Muscle of leg (tissue), 3 donors: ENCODE measurements at regions not wholly inside any gene's neighbourhood (a gene's known extent, or its start where the extent isn't known, plus 50 kb on each side); places are given as distances from the start of the nearest gene placed in this dataset.

Experiments
- DNase-seq: peaks from one replicate; pipeline ENCODE4 v3.0.0; 2013
- H3K27ac ChIP-seq: one replicate; pipeline ENCODE4 v1.5.1; 2013; ENCODE audit warnings: mild to moderate bottlenecking, low read length, control low read depth
- H3K27me3 ChIP-seq: one replicate; pipeline ENCODE4 v1.6.1; 2013; ENCODE audit warnings: low read length; ENCODE audit not compliant: control insufficient read depth, insufficient read depth
- H3K36me3 ChIP-seq: one replicate; pipeline ENCODE4 v1.6.1; 2013; ENCODE audit warnings: low read length; ENCODE audit not compliant: control insufficient read depth, insufficient read depth
- H3K4me1 ChIP-seq: one replicate; pipeline ENCODE4 v1.6.1; 2013; ENCODE audit warnings: low read length; ENCODE audit not compliant: control insufficient read depth, insufficient read depth
- H3K4me3 ChIP-seq: one replicate; pipeline ENCODE4 v1.5.1; 2013; ENCODE audit warnings: low read length, control low read depth
- H3K9me3 ChIP-seq: replicated peaks from 2 replicates; pipeline ENCODE4 v1.6.1; 2013; ENCODE audit warnings: low read depth, low read length; ENCODE audit not compliant: control insufficient read depth
- WGBS: methylation state at CpG from one replicate; pipeline ENCODE4 v1.1.5; 2013; ENCODE audit warnings: missing lambda C conversion rate; ENCODE audit not compliant: insufficient coverage; 5-methylcytosine and 5-hydroxymethylcytosine counted together

- no peak overlapping the region for H3K27ac ChIP-seq
- H3K36me3 ChIP-seq: no peaks in the 10 kb centered on the region
- H3K4me1 ChIP-seq: no peaks in the 10 kb centered on the region
- 30% methylated on average over 1 of the region's 4 CpGs for whole genome bisulfite sequencing
- no peaks in the 10 kb centered on the region for H3K9me3 ChIP-seq
- no peak overlapping the region for H3K4me3 ChIP-seq
- DNase-seq: peak; percentile 26
- H3K27me3 ChIP-seq: no peaks in the 10 kb centered on the region
Observed at GRCh38 chr4:60314416-60314815, 885.7 kb upstream of the ADGRL3 start.

DNA sequence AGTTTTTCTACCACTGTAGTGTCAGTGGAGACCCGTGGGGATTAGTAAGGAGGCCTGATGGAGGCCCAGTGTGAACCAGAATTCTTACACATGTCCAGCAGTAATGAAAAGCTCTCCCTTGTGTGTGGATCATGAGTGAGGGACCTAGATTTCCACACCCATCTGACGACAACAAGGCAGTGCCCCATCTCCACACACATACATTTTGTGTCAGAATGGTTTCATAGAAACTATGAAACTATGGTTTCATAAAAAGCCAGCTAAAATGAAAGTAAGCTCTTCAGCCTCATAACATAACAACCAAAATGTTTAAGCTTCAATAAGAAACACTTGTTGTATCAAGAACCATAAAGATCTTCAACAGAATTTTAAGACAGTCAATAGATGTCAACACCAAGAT is 884.5 kb upstream of the ADGRL3 start:
- no peaks in the 10 kb centered on the region for H3K4me1 ChIP-seq
- WGBS: no CpG with 5 or more reads among the region's 2 CpGs
- H3K27ac ChIP-seq: no peak overlapping the region
- no peaks in the 10 kb centered on the region for H3K27me3 ChIP-seq
- DNase-seq: no peak
- H3K9me3 ChIP-seq: no peaks in the 10 kb centered on the region
- H3K4me3 ChIP-seq: no peak overlapping the region
- H3K36me3 ChIP-seq: no peaks in the 10 kb centered on the region

GRCh38 chr4:60326735-60327134 is 873.4 kb upstream of the ADGRL3 start:
- DNase-seq: no peak
- no CpG with 5 or more reads among the region's 3 CpGs for WGBS
- H3K9me3 ChIP-seq: no peaks in the 10 kb centered on the region
- no peak overlapping the region for H3K27ac ChIP-seq
- no peaks in the 10 kb centered on the region for H3K4me1 ChIP-seq
- H3K27me3 ChIP-seq: no peaks in the 10 kb centered on the region
- H3K4me3 ChIP-seq: no peak overlapping the region
- H3K36me3 ChIP-seq: no peaks in the 10 kb centered on the region

DNA sequence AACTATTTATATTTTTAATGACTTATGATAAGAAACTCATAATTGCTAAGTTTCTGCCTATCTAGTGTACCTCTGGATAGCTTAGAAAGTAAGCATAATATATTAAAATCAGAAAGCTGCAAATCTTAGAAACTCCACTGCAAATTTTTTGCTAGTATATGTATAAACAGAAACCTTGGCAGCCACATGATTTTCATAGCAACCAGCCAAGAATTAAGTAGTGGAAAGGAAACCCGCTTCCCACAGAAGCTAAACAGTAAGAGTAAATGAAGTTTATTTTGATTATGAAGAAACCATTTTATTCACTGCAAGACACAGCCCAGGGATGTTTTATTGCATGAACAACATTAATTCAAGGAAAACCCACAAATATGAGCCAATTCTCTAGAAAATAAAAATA is 872.5 kb upstream of the ADGRL3 start:
- no CpG with 5 or more reads among the region's 1 CpG for WGBS
- peak; percentile 67 for DNase-seq
- no peaks in the 10 kb centered on the region for H3K36me3 ChIP-seq

GRCh38 chr4:60344908-60345307 is 855.2 kb upstream of the ADGRL3 start:
- no peaks in the 10 kb centered on the region for H3K4me1 ChIP-seq
- no peaks in the 10 kb centered on the region for H3K36me3 ChIP-seq
- no CpG with 5 or more reads among the region's 2 CpGs for WGBS
- H3K27me3 ChIP-seq: no peaks in the 10 kb centered on the region
- no peak overlapping the region for H3K27ac ChIP-seq
- peak; percentile 66 for DNase-seq
- H3K4me3 ChIP-seq: no peak overlapping the region
- no peaks in the 10 kb centered on the region for H3K9me3 ChIP-seq

More for the DNA sequence above, 872.5 kb upstream of the ADGRL3 start:
- Histone ChIP-seq H3K27me3 (no peaks in the 10 kb centered on the region), H3K9me3 (no peaks in the 10 kb centered on the region), H3K4me3 (no peak overlapping the region), H3K4me1 (no peaks in the 10 kb centered on the region), H3K27ac (no peak overlapping the region)

GRCh38 chr4:60345392-60345791 is 854.7 kb upstream of the ADGRL3 start:
- peak; percentile 54 for DNase-seq
- H3K4me1 ChIP-seq: no peaks in the 10 kb centered on the region
- H3K9me3 ChIP-seq: no peaks in the 10 kb centered on the region
- H3K36me3 ChIP-seq: no peaks in the 10 kb centered on the region
- no peak overlapping the region for H3K4me3 ChIP-seq
- no peaks in the 10 kb centered on the region for H3K27me3 ChIP-seq
- no peak overlapping the region for H3K27ac ChIP-seq

- 20% methylated on average over 1 of the region's 3 CpGs for WGBS
- Histone ChIP-seq H3K27ac (no peak overlapping the region), H3K27me3 (no peaks in the 10 kb centered on the region), H3K4me3 (no peak overlapping the region), H3K36me3 (no peaks in the 10 kb centered on the region), H3K4me1 (no peaks in the 10 kb centered on the region), H3K9me3 (no peaks in the 10 kb centered on the region)
- DNase-seq: no peak
Observed at GRCh38 chr4:60359746-60360367, 840.3 kb upstream of the ADGRL3 start.

DNA sequence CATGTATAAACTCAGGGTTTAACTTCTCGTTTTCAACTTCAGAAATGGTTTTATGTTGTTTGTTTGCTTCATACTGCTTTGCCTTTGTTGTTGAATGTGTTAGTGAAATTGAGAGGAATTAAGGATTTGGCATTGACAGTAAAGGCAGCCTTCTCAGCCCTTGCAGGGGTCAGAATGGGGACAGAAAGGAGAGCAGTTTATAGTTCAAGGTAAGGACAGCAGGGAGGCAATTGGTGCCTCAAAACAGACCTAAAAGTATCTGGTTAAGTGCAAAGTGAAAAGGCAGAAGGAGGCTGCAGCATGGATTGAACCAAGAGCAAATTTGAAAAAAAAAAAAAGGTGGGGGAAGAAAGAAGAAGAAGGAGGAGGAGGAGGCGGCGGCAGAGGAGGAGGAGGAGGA is 835.0 kb upstream of the ADGRL3 start:
- WGBS: no CpG with 5 or more reads among the region's 3 CpGs
- no peaks in the 10 kb centered on the region for H3K9me3 ChIP-seq
- DNase-seq: no peak
- no peaks in the 10 kb centered on the region for H3K27me3 ChIP-seq
- no peak overlapping the region for H3K27ac ChIP-seq
- no peaks in the 10 kb centered on the region for H3K36me3 ChIP-seq
- H3K4me1 ChIP-seq: no peaks in the 10 kb centered on the region
- H3K4me3 ChIP-seq: no peak overlapping the region

DNA sequence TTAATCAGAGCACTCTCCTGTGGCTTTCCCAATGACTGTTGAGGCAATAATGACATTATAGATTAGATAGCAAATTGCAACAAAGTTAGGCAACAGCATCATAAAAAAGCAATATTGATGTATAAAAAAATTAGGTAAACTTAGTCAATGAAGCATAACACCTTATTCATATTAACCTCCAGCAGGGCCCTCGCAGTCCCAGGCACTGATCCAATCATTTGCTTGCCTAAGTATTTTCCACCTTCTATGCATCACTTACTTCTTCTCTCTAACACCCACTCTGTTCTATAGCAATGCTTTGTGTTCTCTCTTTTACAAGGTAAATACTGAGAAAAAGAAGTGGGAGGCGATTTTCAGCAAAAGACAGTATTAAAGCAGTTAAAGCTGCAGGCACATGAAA is 833.5 kb upstream of the ADGRL3 start:
- Histone ChIP-seq H3K27me3 (no peaks in the 10 kb centered on the region), H3K4me1 (no peaks in the 10 kb centered on the region), H3K4me3 (no peak overlapping the region), H3K27ac (no peak overlapping the region), H3K9me3 (no peaks in the 10 kb centered on the region), H3K36me3 (no peaks in the 10 kb centered on the region)
- DNase-seq: no peak
- WGBS: 60% methylated on average over 1 of the region's 2 CpGs

- H3K36me3 ChIP-seq: no peaks in the 10 kb centered on the region
- no peak for DNase-seq
- H3K27ac ChIP-seq: no peak overlapping the region
- 100% methylated on average over 1 of the region's 1 CpG for WGBS
- H3K4me1 ChIP-seq: no peaks in the 10 kb centered on the region
- no peak overlapping the region for H3K4me3 ChIP-seq
- H3K27me3 ChIP-seq: no peaks in the 10 kb centered on the region
- H3K9me3 ChIP-seq: no peaks in the 10 kb centered on the region
Observed at GRCh38 chr4:60368986-60369385, 831.1 kb upstream of the ADGRL3 start.

- WGBS: no CpG with 5 or more reads among the region's 1 CpG
- Histone ChIP-seq H3K36me3 (no peaks in the 10 kb centered on the region), H3K4me1 (no peaks in the 10 kb centered on the region), H3K9me3 (no peaks in the 10 kb centered on the region), H3K4me3 (no peak overlapping the region), H3K27me3 (no peaks in the 10 kb centered on the region), H3K27ac (no peak overlapping the region)
- no peak for DNase-seq
Observed at GRCh38 chr4:60378010-60378409, 822.1 kb upstream of the ADGRL3 start.
